Adrenal gland (tissue), 5 donors: ENCODE measurements at regions not wholly inside any gene's neighbourhood (a gene's known extent, or its start where the extent isn't known, plus 50 kb on each side); places are given as distances from the start of the nearest gene placed in this dataset.

ENCODE experiments used
- CTCF ChIP-seq, 6 experiments: fragments of 450-650 bp in 4 of 6; fragments of 200-600 bp in 2 of 6; sonication (generic) in 1 of 6; IDR thresholded peaks; 1 replicate in 5 of 6; 2 replicates in 1 of 6; pipeline versions ENCODE4 v1.5.1 to v1.8.0; 2016 to 2021; ENCODE audit warnings: antibody characterized with exemption in 6 of 6, mild to moderate bottlenecking in 2 of 6, moderate library complexity in 1 of 6
- POLR2A ChIP-seq, 2 donors: fragments of 450-650 bp; IDR thresholded peaks; one replicate each; pipeline ENCODE4 v1.6.1; 2017; ENCODE audit warnings: antibody characterized with exemption in 2 of 2, mild to moderate bottlenecking in 2 of 2, moderate library complexity in 1 of 2
- donor health status: DM: no; HTN: no; CAD: no.

- TF ChIP-seq CTCF (IDR thresholded peaks at IDR 0.05): no peak
- TF ChIP-seq POLR2A (IDR thresholded peaks at IDR 0.05): no peak
Measured at GRCh38 chr21:28402616-28402989, 590.1 kb downstream of the LTN1 start.
